NOMO-1 treated with dmso at 0.1 percent for 144 hours (cell line): ENCODE measurements at regions not wholly inside any gene's neighbourhood (a gene's known extent, or its start where the extent isn't known, plus 50 kb on each side); places are given as distances from the start of the nearest gene placed in this dataset.
A peak's percentile ranks its signal among the peaks of the same experiment; 100 is the strongest.

Experiments used
- DNase-seq: peaks from one replicate; lab custom pipeline; 2025; ENCODE audit not compliant: unreplicated experiment; lab: John Stamatoyannopoulos, UW

- no peak for DNase-seq
Measured at GRCh38 chr9:87115785-87116184, 168.5 kb upstream of the GAS1 start.

- DNase-seq: no peak
Measured at GRCh38 chr9:87116492-87116891, 169.2 kb upstream of the GAS1 start.

GRCh38 chr9:87118594-87118993, 171.3 kb upstream of the GAS1 start:
- no peak for DNase-seq

- DNase-seq: no peak
Measured at GRCh38 chr9:87119328-87119881, 172.1 kb upstream of the GAS1 start.

GRCh38 chr9:87120610-87121009, 173.3 kb upstream of the GAS1 start:
- DNase-seq: no peak

GRCh38 chr9:87122947-87123685, 175.8 kb upstream of the GAS1 start:
- peak; percentile 39 for DNase-seq

- no peak for DNase-seq
Measured at GRCh38 chr9:87123830-87124229, 176.5 kb upstream of the GAS1 start.

GRCh38 chr9:87125819-87126218, 178.5 kb upstream of the GAS1 start:
- no peak for DNase-seq

- DNase-seq: no peak
Measured at GRCh38 chr9:87127543-87127942, 180.2 kb upstream of the GAS1 start.

GRCh38 chr9:87127978-87128614, 180.8 kb upstream of the GAS1 start:
- no peak for DNase-seq

- DNase-seq: no peak
Measured at GRCh38 chr9:87128844-87129493, 181.7 kb upstream of the GAS1 start.

GRCh38 chr9:87135074-87135473, 187.8 kb upstream of the GAS1 start:
- DNase-seq: no peak

- DNase-seq: no peak
Measured at GRCh38 chr9:87137718-87138117, 190.4 kb upstream of the GAS1 start.

GRCh38 chr9:87138128-87139040, 191.1 kb upstream of the GAS1 start:
- DNase-seq: no peak

- no peak for DNase-seq
Measured at GRCh38 chr9:87139099-87139730, 191.9 kb upstream of the GAS1 start.

GRCh38 chr9:87140142-87140541, 192.8 kb upstream of the GAS1 start:
- no peak for DNase-seq

GRCh38 chr9:87140605-87141109, 193.4 kb upstream of the GAS1 start:
- DNase-seq: no peak

GRCh38 chr9:87141124-87141523, 193.8 kb upstream of the GAS1 start:
- DNase-seq: no peak

- DNase-seq: no peak
Measured at GRCh38 chr9:87146933-87147332, 199.6 kb upstream of the GAS1 start.

GRCh38 chr9:87147839-87148238, 200.5 kb upstream of the GAS1 start:
- DNase-seq: no peak
